Stomach (tissue), 4 donors: ENCODE measurements at regions not wholly inside any gene's neighbourhood (a gene's known extent, or its start where the extent isn't known, plus 50 kb on each side); places are given as distances from the start of the nearest gene placed in this dataset.
"Not testable (repeated sequence)": the region's sequence is repeated elsewhere in the genome, so short reads cannot be mapped to it uniquely, and the experiment has no call there.

Source experiments
- CTCF ChIP-seq, 7 experiments: fragments of 450-650 bp in 4 of 7; fragments of 200-600 bp in 3 of 7; sonication (generic) in 3 of 7; IDR thresholded peaks; one replicate each; pipeline ENCODE4 v1.5.1; 2016 to 2019; ENCODE audit warnings: antibody characterized with exemption in 7 of 7, control low read depth in 2 of 7, mild to moderate bottlenecking in 1 of 7
- EP300 ChIP-seq: sonication (generic); formaldehyde crosslinking; IDR thresholded peaks from one replicate; pipeline ENCODE4 v1.6.1; 2017; ENCODE audit warnings: antibody characterized with exemption
- POLR2A ChIP-seq, 4 donors: fragments of 450-650 bp; IDR thresholded peaks; one replicate each; pipeline ENCODE4 v1.6.1; 2016; ENCODE audit warnings: antibody characterized with exemption in 4 of 4, control low read depth in 2 of 4, mild to moderate bottlenecking in 1 of 4, moderate library complexity in 1 of 4
- POLR2AphosphoS5 ChIP-seq, 3 donors: sonication (generic); formaldehyde crosslinking; IDR thresholded peaks; one replicate each; pipeline ENCODE4 v1.6.1; 2016; ENCODE audit warnings: antibody characterized with exemption in 3 of 3

GRCh38 chr3:34079849-34080248 lies 281.4 kb downstream of the PDCD6IP start:
- not testable (repeated sequence) for TF ChIP-seq POLR2A (IDR thresholded peaks at IDR 0.05); CTCF (IDR thresholded peaks at IDR 0.05); POLR2AphosphoS5 (IDR thresholded peaks at IDR 0.05); EP300
